H9 (cell line): ENCODE measurements at regions not wholly inside any gene's neighbourhood (a gene's known extent, or its start where the extent isn't known, plus 50 kb on each side); places are given as distances from the start of the nearest gene placed in this dataset.

Experiments used
- DNase-seq: peaks from one replicate; pipeline ENCODE4 v3.0.0-alpha.2; 2017
- H2AFZ ChIP-seq: one replicate; pipeline ENCODE4 v1.6.1; 2013; ENCODE audit warnings: mild to moderate bottlenecking, low read length, control low read depth, moderate library complexity
- H2AK5ac ChIP-seq: 2 replicates; pipeline ENCODE4 v1.6.1; 2013; ENCODE audit warnings: low read length, control low read depth, mixed read lengths; ENCODE audit not compliant: insufficient read length
- H2BK120ac ChIP-seq: one replicate; pipeline ENCODE4 v1.6.1; 2013; ENCODE audit warnings: low read depth, mild to moderate bottlenecking, low read length, control low read depth, inconsistent platforms; ENCODE audit not compliant: poor library complexity, severe bottlenecking
- H2BK12ac ChIP-seq: 2 replicates; pipeline ENCODE4 v1.6.1; 2013; ENCODE audit warnings: low read length, control low read depth, mixed read lengths, low read depth; ENCODE audit not compliant: insufficient read length
- H2BK15ac ChIP-seq: 2 replicates; pipeline ENCODE4 v1.6.1; 2013; ENCODE audit warnings: low read depth, low read length, control low read depth
- H2BK20ac ChIP-seq: one replicate; pipeline ENCODE4 v1.6.1; 2013; ENCODE audit warnings: low read depth, mild to moderate bottlenecking, low read length, control low read depth, inconsistent platforms; ENCODE audit not compliant: poor library complexity, severe bottlenecking
- H2BK5ac ChIP-seq: 2 replicates; pipeline ENCODE4 v1.6.1; 2013; ENCODE audit warnings: low read length, control low read depth, mixed read lengths; ENCODE audit not compliant: insufficient read length
- H3K14ac ChIP-seq: 2 replicates; pipeline ENCODE4 v1.6.1; 2013; ENCODE audit warnings: low read length, control low read depth; ENCODE audit not compliant: insufficient read depth
- H3K18ac ChIP-seq: 2 replicates; pipeline ENCODE4 v1.6.1; 2013; ENCODE audit warnings: low read depth, mild to moderate bottlenecking, mixed read lengths, low read length, control low read depth; ENCODE audit not compliant: insufficient read length
- H3K23ac ChIP-seq: 2 replicates; pipeline ENCODE4 v1.6.1; 2013; ENCODE audit warnings: low read length, control low read depth, mixed read lengths, low read depth; ENCODE audit not compliant: insufficient read length
- H3K23me2 ChIP-seq: 2 replicates; pipeline ENCODE4 v1.6.1; 2013; ENCODE audit warnings: low read depth, mild to moderate bottlenecking, mixed read lengths, low read length, control low read depth; ENCODE audit not compliant: insufficient read length, poor library complexity, severe bottlenecking
- H3K27ac ChIP-seq: 2 replicates; pipeline ENCODE4 v1.5.1; 2013; ENCODE audit warnings: low read length, control low read depth, mixed read lengths, low read depth; ENCODE audit not compliant: insufficient read length
- H3K27me3 ChIP-seq: 2 replicates; pipeline ENCODE4 v1.6.1; 2013; ENCODE audit warnings: low read length, control low read depth, inconsistent platforms; ENCODE audit not compliant: insufficient read depth
- H3K4ac ChIP-seq: 2 replicates; pipeline ENCODE4 v1.6.1; 2013; ENCODE audit warnings: low read depth, mild to moderate bottlenecking, control low read depth, inconsistent platforms, low read length, moderate library complexity
- H3K4me1 ChIP-seq: 2 replicates; pipeline ENCODE4 v1.6.1; 2013; ENCODE audit warnings: low read length, control low read depth, inconsistent platforms; ENCODE audit not compliant: insufficient read depth
- H3K4me2 ChIP-seq: 2 replicates; pipeline ENCODE4 v1.6.1; 2013; ENCODE audit warnings: low read length, control low read depth, mixed read lengths; ENCODE audit not compliant: insufficient read length, insufficient read depth
- H3K56ac ChIP-seq: 2 replicates; pipeline ENCODE4 v1.6.1; 2013; ENCODE audit warnings: low read depth, mild to moderate bottlenecking, mixed read lengths, low read length, control low read depth; ENCODE audit not compliant: insufficient read length
- H3K79me1 ChIP-seq: 2 replicates; pipeline ENCODE4 v1.6.1; 2013; ENCODE audit warnings: low read depth, mild to moderate bottlenecking, moderate library complexity, low read length, control low read depth, inconsistent platforms; ENCODE audit not compliant: insufficient read depth, poor library complexity, severe bottlenecking
- H3K79me2 ChIP-seq: 2 replicates; pipeline ENCODE4 v1.6.1; 2013; ENCODE audit warnings: low read length, control low read depth, inconsistent platforms; ENCODE audit not compliant: insufficient read depth
- H3K9ac ChIP-seq: 2 replicates; pipeline ENCODE4 v1.6.1; 2013; ENCODE audit warnings: low read length, control low read depth, mixed read lengths; ENCODE audit not compliant: insufficient read length; ENCODE audit errors: extremely low read depth
- H3K9me3 ChIP-seq: one replicate; pipeline ENCODE4 v1.6.1; 2013; ENCODE audit warnings: low read depth, low read length, inconsistent platforms; ENCODE audit not compliant: control insufficient read depth
- H3T11ph ChIP-seq: one replicate; pipeline ENCODE4 v1.6.1; 2013; ENCODE audit warnings: mild to moderate bottlenecking, low read length, control low read depth, inconsistent platforms
- H4K20me1 ChIP-seq: one replicate; pipeline ENCODE4 v1.6.1; 2013; ENCODE audit not compliant: control insufficient read depth, insufficient read length, insufficient read depth
- H4K5ac ChIP-seq: 2 replicates; pipeline ENCODE4 v1.6.1; 2013; ENCODE audit warnings: low read depth, mild to moderate bottlenecking, mixed read lengths, low read length, control low read depth; ENCODE audit not compliant: insufficient read length
- H4K8ac ChIP-seq: replicated peaks from 2 replicates; pipeline ENCODE4 v1.6.1; 2013; ENCODE audit warnings: low read length, control low read depth, mixed read lengths, low read depth; ENCODE audit not compliant: insufficient read length
- H4K91ac ChIP-seq: 2 replicates; pipeline ENCODE4 v1.6.1; 2013; ENCODE audit warnings: low read depth, mild to moderate bottlenecking, moderate library complexity, mixed read lengths, low read length, control low read depth; ENCODE audit not compliant: insufficient read length
- H3K27ac Mint-ChIP-seq, 3 experiments: 2 replicates in 2 of 3; 3 replicates in 1 of 3; pipeline ENCODE4 v1.8.0; 2020 to 2021; ENCODE audit warnings: mixed read lengths in 3 of 3, mild to moderate bottlenecking in 1 of 3, moderate library complexity in 1 of 3
- H3K27me3 Mint-ChIP-seq: 2 replicates; pipeline ENCODE4 v1.8.0; 2021; ENCODE audit warnings: low read depth, mild to moderate bottlenecking, moderate library complexity, mixed read lengths
- H3K36me3 Mint-ChIP-seq, 3 experiments: 2 replicates in 2 of 3; 3 replicates in 1 of 3; pipeline ENCODE4 v1.8.0; 2020 to 2021; ENCODE audit warnings: low read depth in 3 of 3, mixed read lengths in 3 of 3; ENCODE audit not compliant: insufficient read depth in 1 of 3
- H3K4me1 Mint-ChIP-seq, 2 experiments: 2 replicates each; pipeline ENCODE4 v1.8.0; 2020; ENCODE audit warnings: mixed read lengths in 2 of 2
- H3K4me3 Mint-ChIP-seq, 2 experiments: 2 replicates in 1 of 2; 3 replicates in 1 of 2; pipeline ENCODE4 v1.8.0; 2020 to 2021; ENCODE audit warnings: mild to moderate bottlenecking in 2 of 2, mixed read lengths in 2 of 2, moderate library complexity in 1 of 2
- H3K9me3 Mint-ChIP-seq, 2 experiments: 2 replicates in 1 of 2; 3 replicates in 1 of 2; pipeline ENCODE4 v1.8.0; 2020; ENCODE audit warnings: mild to moderate bottlenecking in 2 of 2, mixed read lengths in 2 of 2, moderate library complexity in 1 of 2
- CTCF ChIP-seq: fragments of 200-600 bp; sonication (generic); conservative IDR thresholded peaks from 3 replicates; pipeline ENCODE4 v1.8.0; 2021; ENCODE audit warnings: antibody characterized with exemption, mild to moderate bottlenecking
- WGBS: extraction: QIAGEN DNeasy Blood & Tissue Kit; methylation state at CpG from one replicate; pipeline ENCODE4 v1.1.7; 2013; ENCODE audit warnings: missing lambda C conversion rate, low lambda C conversion rate, mixed read lengths; ENCODE audit not compliant: insufficient read length; ENCODE audit errors: extremely low coverage; 5-methylcytosine and 5-hydroxymethylcytosine counted together

- no peak for TF ChIP-seq CTCF
- no CpG with 5 or more reads among the region's 11 CpGs for WGBS
- no peaks in the 10 kb centered on the region for H3K27me3 ChIP-seq
- H4K91ac ChIP-seq: no peak overlapping the region
- H3K9me3 ChIP-seq: no peaks in the 10 kb centered on the region
- H2BK15ac ChIP-seq: no peak overlapping the region
- no peak overlapping the region for H4K5ac ChIP-seq
- no peaks in the 10 kb centered on the region for H3K79me2 ChIP-seq
- no peak overlapping the region for H3K4me2 ChIP-seq
- no peak overlapping the region for H3K4me3 Mint-ChIP-seq
- no peaks in the 10 kb centered on the region; a peak in 2 of 5 replicates for H3K9me3 Mint-ChIP-seq
- no peaks in the 10 kb centered on the region for H4K20me1 ChIP-seq
- no peak overlapping the region for H2BK12ac ChIP-seq
- H3K23me2 ChIP-seq: no peaks in the 10 kb centered on the region
- no peak overlapping the region for H3K23ac ChIP-seq
- H2BK120ac ChIP-seq: no peak overlapping the region
- H3K4ac ChIP-seq: no peak overlapping the region
- no peaks in the 10 kb centered on the region; a peak in 2 of 7 replicates for H3K36me3 Mint-ChIP-seq
- no peaks in the 10 kb centered on the region; the same call in 1 of the 2 replicates for H3K27me3 Mint-ChIP-seq
- H3K27ac Mint-ChIP-seq: no peak overlapping the region
- no peak overlapping the region for H2AFZ ChIP-seq
- H3K18ac ChIP-seq: no peak overlapping the region
- H3K27ac ChIP-seq: no peak overlapping the region
- no peaks in the 10 kb centered on the region for H3K79me1 ChIP-seq
- H3K9ac ChIP-seq: no peak overlapping the region
- H3K4me1 Mint-ChIP-seq: peaks cover 19 to 29% of the 10 kb centered on the region in 2 experiments
- H3K56ac ChIP-seq: no peak overlapping the region
- H3T11ph ChIP-seq: no peak overlapping the region
- no peak overlapping the region for H2BK5ac ChIP-seq
- H3K4me1 ChIP-seq: peaks cover 8% of the 10 kb centered on the region; the same call in 1 of the 2 replicates
- H2AK5ac ChIP-seq: no peak overlapping the region
- no peak overlapping the region for H3K14ac ChIP-seq
- no peak overlapping the region for H4K8ac ChIP-seq
- no peak overlapping the region for H2BK20ac ChIP-seq
- no peak for DNase-seq
These were observed 432.5 kb downstream of the GADD45G start for GRCh38 chr9:90037146-90037797.
